DMS79 (cell line): ENCODE measurements at regions not wholly inside any gene's neighbourhood (a gene's known extent, or its start where the extent isn't known, plus 50 kb on each side); places are given as distances from the start of the nearest gene placed in this dataset.

Source experiments
- DNase-seq: peaks from one replicate; lab custom pipeline; 2025; lab: John Stamatoyannopoulos, UW

DNA sequence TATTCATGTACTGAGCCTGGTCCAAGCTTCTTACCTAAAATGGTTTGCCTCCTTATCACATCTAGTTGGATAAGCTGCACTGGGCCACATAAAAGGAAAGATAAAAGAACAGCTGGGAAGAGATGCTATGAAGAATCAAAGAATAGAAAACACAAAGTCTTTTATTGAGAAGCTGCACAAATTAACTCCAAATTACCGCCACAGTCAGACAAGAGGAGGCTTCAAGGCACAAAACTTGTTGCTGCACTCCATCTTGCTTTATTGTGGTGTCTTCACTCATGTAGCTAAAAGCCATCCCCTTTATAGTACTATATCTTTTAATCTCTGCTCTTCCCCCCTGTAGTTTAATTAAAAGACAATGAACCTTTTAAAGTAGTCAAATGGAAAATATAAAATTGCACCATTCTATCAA is 330.6 kb upstream of the PMFBP1 start:
- DNase-seq, result no peak

DNA sequence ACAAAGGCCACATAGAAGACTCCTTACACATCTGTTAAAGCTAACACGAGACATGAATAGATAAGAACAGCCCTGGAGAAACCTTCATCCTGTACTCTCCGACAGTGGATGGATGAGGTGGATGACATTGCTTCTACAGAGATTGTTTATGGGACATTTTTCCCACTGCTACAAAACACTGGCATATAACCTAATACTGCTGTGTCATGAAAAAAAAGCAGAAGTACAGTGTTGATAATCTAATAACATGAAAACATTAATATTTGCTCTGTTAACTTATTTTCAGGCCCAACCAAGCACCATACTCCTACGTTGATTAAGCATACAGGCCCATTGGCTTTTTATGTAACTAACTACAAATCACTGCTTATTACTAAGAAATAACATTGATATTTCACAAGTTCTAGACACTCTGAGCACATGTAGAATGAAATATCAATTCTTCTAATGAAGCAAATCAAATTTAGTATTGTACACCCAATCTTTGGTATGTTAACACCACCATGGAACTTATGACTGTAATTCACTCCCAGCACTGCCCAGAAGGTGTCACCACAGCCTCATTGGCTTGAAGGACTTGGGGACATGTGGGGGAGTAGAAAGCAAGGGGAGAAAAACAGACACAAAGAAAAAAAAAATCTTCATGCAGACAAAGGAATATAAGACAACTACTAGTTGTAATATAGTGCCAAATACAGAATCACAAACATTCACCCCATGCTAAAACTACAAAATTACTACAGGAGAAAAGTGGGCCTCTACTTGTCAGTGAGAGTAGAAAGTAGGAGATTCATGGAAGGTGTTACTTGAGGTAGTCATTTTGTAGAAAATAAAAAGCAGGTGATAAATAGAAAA is 330.0 kb upstream of the PMFBP1 start:
- DNase-seq, result no peak

DNA sequence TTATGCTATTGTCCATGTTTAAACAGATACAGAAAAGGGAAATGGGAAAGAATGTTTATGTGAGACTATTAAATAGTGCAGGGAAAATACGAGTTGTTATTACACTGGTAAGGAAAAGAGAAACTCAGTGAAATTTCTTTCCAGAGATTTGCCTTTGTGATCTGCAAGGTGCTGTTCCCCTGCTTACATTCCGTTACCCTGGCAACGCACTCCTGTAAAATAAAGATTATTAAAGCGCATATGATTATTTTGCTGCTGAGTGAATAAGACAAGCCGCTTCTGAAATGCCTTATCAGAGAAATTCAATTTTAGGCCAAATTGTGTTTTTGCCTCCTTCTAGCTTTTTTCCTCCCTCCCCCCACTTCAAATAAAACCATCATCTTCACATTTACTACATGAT is 328.6 kb upstream of the PMFBP1 start:
- no peak for DNase-seq

DNA sequence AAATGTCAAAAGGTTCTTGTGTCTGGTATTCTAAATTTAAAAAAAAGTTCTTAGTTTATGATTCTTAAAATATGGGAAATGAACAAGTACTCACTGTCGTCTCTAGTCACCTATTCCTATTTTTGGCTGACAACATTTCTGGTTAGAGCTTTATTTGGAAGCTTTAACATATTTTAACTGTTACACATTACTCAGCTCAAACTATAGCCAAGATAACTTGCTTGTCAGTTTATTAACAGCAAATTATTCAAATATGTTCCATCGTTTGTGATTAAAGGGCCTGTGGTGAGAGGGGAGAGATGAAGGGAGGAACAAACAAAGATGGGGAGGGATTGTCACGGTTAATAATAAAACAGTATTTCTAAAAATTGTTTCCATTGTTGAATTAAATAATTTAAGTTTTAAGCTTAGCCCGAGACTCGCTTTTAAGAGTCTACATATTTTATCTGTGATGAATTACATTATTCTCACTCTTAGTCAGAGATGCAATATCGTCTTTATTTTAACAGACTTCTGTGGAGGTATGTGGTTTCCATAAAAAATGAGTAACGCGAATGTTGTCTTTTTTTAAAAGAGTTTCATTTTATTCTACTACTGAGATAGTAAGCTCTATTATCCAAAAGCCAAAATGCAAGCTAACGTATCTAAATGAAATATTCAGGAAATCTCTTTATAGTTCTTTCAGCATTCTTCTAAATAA is 321.9 kb upstream of the PMFBP1 start:
- no peak for DNase-seq

DNA sequence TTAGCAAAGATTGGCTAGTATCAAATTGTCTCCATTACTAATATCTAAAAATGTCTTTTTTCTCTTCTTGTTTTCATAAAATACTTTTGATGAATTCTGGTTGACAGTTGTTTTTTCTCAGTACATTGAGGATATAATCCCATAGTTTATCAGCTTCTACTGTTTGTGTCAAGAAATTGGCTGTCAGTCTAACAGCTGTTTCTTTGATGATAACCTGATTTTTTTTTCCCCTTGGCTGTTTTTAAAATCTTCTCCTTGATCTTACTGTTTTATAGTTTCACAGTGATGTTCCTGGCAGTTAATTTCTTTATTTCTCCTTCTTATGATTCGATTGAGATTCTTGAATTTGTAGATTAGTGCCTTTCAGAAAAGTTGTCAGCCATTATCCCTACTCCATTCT is 315.3 kb upstream of the PMFBP1 start:
- no peak for DNase-seq

DNA sequence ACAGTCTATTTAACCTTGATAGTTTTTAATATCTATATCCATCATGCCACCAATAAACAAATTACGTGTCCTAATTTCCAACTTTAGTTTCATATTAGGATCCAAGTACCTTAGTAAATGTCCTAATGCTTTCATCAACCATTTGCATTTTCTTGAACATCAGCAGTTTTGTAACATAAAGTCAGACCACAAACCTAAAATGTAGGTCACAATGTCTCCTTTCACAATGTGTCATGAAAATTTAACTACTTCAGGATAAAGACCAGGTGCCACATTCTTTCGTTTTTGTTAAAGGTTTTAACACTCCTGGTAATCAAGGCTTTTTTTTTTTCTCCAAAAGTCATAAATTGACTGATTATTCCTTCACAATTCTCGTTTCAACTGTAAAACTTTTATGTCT is 310.7 kb upstream of the PMFBP1 start:
- DNase-seq, result no peak

DNA sequence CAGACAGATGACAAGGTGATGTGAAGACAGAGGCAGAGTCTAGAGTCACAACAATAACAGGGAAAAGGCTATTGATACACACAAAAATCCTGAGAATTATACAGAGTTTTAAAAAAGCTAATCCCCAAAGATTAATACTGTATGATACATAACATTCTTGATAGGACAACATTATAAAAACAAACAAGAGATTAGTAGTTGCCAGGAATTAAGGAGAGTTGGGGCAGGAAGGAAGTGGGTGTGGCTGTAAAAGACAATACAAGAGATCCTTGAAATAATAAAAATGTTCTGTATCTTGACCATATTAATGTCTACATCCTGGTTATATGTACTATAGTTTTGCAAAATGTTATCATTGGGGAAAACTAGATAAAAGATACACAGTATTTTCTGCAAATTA is 309.5 kb upstream of the PMFBP1 start:
- no peak for DNase-seq

DNA sequence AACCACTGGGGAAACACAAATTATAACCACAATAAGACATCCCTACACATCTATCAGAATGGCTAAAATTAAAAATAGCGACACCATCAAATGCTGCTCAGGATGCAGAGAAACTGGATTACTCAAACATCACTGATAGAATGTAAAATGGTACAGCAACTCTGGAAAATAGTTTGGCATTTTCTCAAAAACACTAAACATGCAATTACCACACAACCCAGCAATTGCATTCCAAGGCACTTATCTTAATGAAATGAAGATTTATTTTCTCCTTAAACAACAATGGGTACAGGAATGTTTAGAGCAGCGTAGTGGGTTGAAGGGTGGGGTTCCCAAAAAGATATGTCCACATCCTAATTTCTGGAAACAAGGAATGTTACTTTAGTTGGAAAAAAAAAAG is 309.0 kb upstream of the PMFBP1 start:
- DNase-seq, result no peak

DNA sequence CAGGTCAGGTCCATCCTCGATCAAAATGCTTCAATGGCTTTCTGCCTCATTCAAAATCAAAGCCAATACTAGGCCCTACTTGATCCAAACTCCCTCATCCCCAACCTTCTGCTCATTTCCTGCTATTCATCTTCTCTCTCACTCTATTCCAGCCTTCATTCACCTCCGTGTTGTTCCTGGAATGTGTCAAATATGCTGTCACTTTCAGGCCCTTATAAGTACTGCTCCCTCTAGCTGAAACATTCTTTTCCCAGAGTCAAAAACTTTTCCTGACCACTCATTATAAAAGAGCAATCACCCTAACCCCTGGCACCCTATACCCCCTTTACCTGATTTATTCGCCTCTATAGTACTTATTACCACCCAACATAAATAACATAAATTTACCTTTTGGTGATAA is 303.7 kb upstream of the PMFBP1 start:
- DNase-seq, result no peak

DNA sequence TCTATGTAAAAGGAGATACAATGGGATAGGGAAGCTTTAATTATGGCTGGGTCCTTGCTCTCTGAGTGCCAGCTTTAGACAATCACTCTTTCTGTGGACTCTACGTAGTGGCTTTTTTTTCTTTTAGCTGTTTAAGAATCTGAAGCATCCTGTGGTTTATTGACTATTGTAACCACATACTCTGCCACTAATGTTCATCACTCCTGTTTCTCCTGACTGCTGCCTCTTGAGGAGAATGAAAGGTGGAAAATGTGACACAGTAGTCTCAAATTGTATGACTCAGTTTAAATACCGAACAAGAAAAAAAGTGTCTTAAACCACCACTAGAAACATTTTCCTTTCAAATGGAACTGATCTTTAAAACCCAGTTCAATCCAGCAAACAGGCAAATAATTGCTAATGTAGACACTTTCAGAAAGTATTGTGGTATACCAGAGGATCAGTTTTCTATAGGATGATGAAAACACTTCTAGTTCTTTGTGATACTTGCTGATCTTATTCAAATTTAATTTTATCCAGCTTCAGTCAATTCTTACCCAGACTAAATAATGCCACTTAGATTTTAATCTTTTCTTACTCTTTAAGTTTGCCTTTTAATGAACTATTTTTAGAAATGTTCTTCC is 302.7 kb upstream of the PMFBP1 start:
- DNase-seq, result no peak

DNA sequence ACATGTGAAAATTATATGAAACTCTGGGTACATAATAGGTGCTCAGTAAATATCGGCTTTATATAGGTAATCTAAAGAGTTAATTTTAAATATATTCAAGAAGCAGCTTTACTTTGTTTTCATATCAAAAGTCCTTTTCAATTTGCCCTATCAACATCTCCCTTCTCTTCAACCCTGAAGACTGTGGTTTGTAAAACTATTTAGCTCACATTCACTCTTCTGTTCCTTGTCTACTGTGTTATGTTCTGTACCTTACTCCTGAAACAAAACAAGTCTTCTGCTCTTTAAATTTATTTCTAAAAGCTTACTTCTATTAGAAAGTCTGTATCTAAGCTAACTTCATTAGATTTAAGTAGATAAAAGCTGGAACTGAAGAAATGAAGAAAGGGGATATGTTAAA is 301.7 kb upstream of the PMFBP1 start:
- DNase-seq, result no peak

DNA sequence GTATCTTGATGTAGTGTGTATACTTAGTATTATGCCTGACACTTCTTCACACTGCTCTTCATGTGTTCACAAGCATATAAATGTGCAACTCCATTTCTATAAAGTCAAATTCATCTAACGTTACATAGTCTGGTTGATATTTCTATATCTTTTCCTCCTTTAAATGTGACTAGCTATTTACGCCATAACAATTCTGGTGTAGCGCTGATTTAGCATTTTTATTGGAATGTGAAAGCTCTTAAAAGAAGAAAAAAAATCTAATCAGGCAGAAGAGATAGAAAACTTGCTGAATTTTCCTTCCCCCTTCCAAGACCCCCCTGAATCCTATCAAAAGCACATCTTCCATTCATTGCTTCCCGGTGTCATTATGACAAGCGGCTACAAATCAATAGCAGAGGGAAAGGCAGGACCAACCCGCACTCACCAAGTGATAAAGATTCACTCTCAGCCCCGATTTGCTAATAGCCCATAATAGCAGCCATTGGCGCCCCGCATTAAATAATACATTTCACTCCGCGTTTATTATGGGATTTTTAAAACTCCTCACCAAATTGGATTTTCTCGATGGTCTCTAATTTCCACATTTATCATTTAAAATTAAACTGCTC is 299.5 kb upstream of the PMFBP1 start:
- DNase-seq, result no peak

DNA sequence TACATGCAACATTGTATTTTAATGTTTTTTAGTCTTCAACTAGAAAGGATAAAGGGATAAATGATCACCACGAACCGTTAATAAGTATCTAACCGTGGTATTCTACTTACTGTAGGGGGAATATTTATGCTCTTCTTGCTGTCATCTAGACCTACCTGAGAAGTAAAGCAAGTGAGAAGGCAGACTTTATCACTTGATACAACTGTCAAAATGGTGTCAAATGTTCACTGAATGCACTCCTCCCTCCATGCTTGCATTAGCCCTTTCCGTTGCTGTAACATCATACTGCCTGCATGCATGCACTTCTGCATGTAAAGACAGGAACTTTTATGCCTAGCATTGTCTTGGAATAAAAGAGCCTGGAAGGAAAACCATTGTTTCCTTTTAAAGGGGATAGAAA is 298.6 kb upstream of the PMFBP1 start:
- DNase-seq, result no peak

DNA sequence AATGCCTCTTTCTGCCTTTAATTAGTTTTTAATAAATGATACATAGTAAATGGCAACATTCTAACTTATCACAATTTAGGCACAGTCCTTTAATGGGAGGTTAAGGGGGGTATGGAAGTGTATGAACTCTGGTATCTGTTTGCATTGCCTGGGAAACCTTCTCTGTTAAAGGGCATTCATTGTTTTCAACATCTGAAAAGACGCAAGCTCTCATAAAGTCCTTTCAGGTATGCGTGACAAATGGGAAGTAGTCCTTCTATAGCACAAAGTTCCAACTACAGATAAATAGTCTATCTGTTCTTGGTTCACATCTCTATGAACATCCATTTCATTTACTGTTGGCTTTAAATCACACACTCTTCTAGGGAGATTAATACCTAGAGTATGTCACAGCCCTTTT is 298.0 kb upstream of the PMFBP1 start:
- DNase-seq, result no peak

DNA sequence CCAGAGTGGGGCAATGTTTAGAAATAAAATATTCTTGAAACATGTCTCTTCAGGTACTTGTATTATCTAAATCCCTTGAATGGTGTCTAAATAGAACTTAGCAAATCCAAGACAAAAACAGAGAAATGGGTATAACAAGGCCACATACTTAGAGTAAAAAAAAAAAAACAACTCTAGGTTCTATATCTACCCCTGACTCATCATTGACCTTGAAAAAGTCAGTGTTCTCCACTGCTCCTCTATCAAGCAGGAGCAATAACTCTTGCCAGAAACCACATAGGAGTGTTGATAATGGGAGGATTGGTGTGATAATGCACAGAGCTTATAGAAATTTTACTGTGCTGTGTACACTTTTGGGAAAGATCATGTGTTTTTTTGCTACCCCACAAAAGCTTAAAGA is 296.6 kb upstream of the PMFBP1 start:
- no peak for DNase-seq

DNA sequence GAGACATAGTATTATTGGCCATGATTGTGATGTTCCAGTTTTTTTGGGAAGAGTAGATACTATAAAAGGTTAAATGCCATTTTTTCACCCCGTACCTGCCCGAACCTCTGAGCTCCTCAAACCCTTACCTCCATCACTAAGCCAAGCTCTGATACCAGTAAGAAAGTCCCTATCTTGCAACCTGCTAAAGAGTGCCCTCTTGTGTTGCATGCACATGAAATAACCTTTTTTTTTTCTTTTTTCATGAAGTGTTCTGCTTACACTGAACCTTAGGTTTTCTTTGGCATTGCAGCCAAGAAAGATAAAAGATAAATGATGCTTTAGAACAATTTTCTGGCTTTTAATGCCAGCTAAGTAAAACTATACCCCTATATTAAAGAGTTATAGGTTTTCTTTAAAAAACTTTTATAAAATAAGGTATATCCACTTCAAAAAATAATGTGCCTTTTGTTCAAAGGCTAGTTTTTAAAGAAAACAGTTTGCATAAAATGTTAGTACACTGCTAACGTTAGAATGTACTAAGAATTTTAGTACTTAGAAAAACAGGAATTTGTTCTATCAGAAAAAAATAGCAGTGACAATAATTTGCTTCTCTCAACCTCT is 295.3 kb upstream of the PMFBP1 start:
- no peak for DNase-seq

DNA sequence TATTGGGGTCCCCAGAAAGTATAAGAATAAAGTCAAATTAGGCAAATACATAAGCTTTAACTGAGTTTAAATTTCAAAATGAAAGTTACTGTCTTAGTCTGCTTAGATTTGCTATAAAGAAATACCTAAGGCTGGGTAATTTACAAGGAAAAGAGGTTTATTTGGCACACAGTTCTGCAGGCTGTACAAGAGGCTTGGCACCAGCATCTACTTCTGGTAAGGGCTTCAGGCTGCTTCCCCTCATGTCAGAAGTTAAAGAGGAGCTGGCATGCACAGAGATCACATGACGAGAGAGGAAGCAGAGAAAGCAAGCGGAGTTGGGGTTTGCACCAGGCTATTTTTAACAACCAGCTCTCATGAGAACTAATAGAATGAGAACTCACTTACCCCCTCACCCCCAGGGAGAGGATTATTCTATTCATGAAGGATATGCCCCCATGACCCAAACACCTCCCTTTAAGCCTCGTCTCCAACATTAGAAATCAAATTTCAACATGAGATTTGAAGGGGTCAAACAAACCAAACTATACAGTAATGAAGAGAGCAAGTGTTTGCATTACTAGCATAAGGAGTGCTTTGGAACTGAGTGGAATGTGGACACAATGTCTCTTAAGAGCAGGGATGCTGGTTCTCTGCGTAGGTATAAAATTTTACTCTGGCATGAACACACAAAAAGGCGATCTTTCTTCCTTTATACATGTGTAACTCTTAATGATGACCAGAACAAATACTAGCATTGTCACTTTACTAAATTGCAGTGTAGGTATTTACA is 292.8 kb upstream of the PMFBP1 start:
- DNase-seq, result no peak

DNA sequence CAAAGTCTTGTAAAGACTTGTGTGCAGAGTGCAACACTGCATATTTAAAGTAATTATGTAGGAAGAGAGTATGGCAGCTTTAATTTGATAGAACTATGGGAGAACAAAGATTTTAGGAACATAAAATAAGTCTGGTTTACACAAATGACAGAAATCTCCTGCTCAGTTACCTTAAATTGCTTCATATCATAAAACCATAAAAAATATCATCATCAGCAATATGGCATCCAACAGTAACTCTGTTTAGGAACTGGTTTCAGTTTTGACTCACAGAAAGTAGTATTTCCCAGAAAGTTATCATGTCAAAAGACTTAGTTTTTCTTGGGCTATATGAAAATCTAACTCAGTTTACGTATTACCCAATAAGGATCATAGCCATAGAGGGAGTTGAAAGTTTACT is 292.1 kb upstream of the PMFBP1 start:
- no peak for DNase-seq

DNA sequence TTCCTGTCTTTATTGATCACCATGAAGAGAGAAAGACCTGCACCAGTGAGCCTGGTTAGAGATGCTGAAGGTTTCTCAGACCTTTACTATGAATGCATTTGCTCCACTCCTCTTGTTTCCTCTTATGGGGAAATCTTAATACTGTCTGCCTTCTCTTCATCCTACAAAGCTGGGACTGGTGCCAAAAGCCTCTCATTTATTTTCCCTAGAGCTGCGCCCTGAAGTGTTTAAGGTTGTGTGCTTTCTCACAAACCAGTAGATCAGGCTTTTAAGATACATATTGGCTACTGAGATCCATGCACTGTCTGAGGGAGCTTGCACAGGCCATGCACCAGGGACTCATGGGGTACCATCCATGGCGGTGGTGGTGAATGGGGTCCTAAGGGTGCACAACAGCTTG is 286.1 kb upstream of the PMFBP1 start:
- DNase-seq, result no peak

DNA sequence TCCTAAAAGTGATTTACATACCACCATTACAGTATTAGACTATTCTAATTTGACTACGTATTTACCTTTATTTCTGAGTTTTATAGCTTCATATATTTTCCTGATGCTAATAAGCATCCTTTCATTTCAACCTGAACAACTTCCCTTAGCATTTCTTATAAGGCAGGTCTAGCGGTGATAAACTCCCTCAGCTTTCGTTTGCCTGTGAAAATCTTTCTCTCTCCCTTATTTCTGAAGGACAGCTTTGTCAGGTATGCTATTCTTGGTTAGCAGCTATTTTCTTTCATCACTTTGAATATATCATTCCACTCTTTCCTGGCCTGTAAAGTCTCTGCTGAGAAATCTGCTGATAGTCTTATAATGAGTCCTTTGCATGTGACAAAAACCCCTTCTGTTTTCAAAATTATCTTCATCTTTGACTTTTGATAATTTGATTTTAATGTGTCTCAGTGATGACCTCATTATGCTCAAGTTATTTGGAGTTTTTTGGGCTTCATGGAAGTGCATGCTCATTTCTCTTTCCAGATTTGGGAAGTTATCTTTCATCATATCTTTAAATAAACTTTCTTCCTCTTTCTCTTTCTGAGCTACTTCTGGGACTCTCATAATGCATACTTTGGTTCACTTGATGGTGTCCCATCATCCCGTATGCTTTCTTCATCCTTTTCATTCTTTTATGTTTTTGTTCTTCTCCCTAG is 285.4 kb upstream of the PMFBP1 start:
- DNase-seq, result no peak
